ENCODE measurements at regions not wholly inside any gene's neighbourhood (a gene's known extent, or its start where the extent isn't known, plus 50 kb on each side); places are given as distances from the start of the nearest gene placed in this dataset.

GRCh38 chr4:23023666-23024065, 330.9 kb downstream of the GBA3 start:
- TF ChIP-seq, protein P1, sequence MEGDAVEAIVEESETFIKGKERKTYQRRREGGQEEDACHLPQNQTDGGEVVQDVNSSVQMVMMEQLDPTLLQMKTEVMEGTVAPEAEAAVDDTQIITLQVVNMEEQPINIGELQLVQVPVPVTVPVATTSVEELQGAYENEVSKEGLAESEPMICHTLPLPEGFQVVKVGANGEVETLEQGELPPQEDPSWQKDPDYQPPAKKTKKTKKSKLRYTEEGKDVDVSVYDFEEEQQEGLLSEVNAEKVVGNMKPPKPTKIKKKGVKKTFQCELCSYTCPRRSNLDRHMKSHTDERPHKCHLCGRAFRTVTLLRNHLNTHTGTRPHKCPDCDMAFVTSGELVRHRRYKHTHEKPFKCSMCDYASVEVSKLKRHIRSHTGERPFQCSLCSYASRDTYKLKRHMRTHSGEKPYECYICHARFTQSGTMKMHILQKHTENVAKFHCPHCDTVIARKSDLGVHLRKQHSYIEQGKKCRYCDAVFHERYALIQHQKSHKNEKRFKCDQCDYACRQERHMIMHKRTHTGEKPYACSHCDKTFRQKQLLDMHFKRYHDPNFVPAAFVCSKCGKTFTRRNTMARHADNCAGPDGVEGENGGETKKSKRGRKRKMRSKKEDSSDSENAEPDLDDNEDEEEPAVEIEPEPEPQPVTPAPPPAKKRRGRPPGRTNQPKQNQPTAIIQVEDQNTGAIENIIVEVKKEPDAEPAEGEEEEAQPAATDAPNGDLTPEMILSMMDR (IDR thresholded peaks at IDR 0.05; ENCODE audit: low read length): no peak
- no peak for TF ChIP-seq EZH2 (optimal IDR thresholded peaks at IDR 0.05; ENCODE audit: low read depth, low read length)
- TF ChIP-seq EZH2phosphoT487 (IDR thresholded peaks at IDR 0.05; ENCODE audit: low read length): no peak
